GM21786 (cell line): ENCODE measurements at regions not wholly inside any gene's neighbourhood (a gene's known extent, or its start where the extent isn't known, plus 50 kb on each side); places are given as distances from the start of the nearest gene placed in this dataset.
A peak's percentile ranks its signal among the peaks of the same experiment; 100 is the strongest.

ENCODE experiments used
- ATAC-seq: cut with Tn5 transposase; IDR thresholded peaks from one replicate; pipeline ENCODE4 v1.9.1; 2021; ENCODE audit not compliant: unreplicated experiment

GRCh38 chr11:127895776-127896175 lies 691.6 kb downstream of the ETS1 start:
- ATAC-seq: no peak

GRCh38 chr11:127894316-127894715 lies 693.0 kb downstream of the ETS1 start:
- no peak for ATAC-seq

DNA sequence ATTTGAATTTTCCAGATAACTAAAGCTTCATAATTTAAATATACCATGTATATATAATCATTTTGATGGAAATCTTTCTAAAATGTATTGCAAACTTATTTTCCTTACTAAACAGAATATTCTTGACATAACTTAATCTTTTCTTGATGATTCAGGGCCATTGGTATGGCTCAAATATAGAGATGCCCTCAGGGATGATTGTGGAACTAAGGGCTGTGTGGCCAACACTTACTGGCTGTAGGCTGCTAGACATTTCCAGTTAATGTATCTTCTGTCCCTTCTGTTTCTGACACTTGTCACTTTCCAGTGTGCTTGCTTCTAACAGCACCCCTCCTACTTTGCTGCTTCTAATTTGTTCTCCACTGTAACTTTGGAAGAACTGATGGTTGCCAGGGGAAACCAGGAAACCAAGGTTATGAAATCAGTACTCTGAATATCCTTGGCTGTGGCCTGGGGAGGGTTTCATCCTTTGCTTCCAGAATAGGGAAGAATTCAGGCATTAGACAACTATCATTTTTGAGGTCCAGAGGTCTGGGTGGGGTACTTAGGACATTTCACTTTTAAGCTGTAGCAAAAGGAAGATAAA lies 697.2 kb downstream of the ETS1 start:
- no peak for ATAC-seq

DNA sequence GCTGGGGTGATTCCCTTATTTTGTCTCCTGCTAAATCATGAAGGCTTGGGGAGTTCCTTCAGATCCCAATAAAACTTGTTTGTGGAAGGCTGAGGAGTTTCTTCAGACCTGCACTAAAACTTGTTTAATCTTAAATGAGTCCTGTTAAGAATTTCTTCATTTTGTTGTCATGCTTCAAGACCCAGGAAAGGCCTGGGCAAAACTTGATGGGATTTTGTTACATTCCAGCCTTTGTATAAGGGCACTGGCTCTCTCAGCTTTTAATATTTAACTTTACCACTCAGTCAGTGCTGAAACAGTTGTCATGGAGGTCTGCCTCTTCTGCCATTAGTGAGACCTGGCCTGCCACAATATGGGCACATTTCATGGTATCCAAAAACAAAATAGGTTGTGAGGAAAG lies 699.0 kb downstream of the ETS1 start:
- no peak for ATAC-seq

GRCh38 chr11:127875131-127875530 lies 712.2 kb downstream of the ETS1 start:
- ATAC-seq: no peak

DNA sequence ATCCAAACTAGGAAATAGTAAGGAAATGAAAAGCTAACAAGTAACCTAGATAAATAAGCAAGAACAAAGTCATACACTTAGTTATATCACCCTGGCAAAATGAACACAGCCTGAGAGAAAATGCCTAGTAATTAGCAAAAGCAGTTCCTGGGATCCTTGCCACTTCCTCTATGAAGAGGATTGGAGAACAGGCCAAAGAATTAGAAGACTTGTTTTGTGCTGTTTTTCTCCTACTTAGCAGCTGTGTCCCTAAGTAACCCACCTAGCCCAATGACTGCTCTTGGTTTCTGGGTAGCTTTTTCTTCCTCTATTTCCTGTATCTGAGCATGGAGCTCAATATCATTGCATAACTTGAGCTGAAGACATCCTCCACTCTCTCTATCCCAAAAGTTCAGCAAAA lies 713.9 kb downstream of the ETS1 start:
- no peak for ATAC-seq

DNA sequence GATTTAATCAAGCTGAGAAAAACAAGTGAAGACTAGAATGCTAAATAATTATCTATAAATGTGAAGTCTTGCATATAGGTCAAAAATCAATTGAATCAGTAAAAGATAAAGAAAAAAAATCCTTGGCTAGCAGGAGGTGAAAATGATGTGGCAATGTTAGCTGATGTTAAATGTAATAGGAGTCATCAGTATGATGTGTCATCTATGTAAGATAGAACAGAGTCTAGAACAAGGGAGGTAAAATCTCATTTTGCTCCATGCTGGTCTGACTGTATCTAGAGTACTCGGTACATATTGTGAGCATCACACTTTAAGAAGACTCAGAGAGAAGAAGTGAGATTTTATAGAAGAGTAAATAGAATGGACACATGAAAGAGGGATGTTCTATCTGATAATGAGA lies 721.2 kb downstream of the ETS1 start:
- ATAC-seq: no peak

DNA sequence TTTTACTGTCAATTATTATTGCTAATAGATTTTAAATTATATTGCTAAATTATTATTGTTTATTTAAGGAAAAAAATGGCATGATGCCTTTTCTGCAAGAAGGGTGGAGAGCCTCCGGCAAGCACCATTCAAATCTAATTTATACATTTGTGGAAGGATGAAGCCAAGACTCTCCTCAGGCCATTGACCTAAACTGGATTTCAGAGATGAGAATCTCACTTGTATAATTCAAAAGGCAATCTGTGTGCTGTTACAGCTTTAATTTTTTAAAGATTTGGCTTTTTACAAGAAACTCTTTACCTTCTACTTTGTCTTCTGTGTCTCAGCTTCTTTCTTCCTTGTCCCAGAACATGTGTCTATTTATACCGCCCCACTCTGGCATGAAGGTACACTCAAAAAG lies 722.5 kb downstream of the ETS1 start:
- no peak for ATAC-seq

- ATAC-seq: no peak
Observed at GRCh38 chr11:127862406-127862805, 725.0 kb downstream of the ETS1 start.

DNA sequence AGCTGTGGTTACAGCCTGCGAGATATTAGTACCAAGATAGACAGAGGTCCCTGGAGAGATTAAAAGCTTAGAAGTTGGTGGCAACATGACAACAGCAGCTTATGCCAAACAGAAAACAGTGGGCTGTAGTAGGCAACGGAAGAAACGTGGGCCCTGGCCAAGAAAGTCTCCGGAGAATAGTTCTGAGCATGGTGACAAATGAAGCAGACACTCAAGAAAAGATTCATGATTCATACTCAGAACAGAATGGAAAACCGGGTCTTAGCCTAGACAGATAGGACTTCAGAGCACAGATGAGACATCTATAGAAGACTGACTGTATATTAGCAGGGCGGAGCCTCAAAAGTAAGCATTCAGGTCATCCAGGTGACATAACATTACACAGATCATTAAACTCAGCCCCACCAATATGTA lies 727.4 kb downstream of the ETS1 start:
- ATAC-seq: no peak

GRCh38 chr11:127844876-127845275 lies 742.5 kb downstream of the ETS1 start:
- ATAC-seq: no peak

DNA sequence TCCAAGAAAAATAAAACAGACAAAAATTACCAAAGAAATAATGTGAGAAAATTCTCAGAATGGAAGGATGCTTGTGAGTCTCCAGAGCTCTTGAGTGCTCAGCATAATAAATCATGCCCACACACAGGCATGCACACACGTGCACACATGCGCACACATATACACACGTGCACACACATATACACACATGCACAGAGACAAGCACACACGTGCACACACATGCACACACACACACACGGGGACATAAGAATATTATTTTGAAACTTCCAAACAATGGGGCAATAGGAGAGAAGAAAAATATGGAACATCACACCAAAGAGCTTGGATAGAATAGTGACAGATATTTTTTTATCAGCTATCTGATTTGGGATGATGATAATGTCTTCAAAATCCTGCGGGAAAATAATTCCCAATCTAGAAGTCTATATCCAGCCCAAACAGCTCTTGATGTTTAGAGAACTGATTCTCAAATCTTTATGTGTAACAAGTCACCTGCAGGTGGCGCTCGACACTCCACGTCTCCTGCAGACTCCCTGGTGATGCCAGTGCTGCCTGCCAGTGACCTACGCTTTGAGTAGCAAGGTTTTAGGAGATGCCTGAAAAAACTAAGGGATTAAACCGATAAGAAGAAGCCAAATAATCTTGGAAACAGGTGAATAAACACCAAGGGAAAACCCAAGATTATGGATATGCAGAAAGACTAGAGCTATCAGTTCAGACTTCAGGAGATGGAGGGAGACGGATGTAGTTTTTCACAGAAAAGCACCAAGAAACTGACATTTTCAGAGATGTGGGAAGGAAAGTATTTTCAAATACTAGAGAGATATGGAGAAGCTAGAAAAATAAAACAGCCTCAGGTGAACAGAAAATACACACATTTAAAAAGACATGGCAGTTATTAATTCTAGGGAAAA lies 743.6 kb downstream of the ETS1 start:
- ATAC-seq: peak; percentile 90

DNA sequence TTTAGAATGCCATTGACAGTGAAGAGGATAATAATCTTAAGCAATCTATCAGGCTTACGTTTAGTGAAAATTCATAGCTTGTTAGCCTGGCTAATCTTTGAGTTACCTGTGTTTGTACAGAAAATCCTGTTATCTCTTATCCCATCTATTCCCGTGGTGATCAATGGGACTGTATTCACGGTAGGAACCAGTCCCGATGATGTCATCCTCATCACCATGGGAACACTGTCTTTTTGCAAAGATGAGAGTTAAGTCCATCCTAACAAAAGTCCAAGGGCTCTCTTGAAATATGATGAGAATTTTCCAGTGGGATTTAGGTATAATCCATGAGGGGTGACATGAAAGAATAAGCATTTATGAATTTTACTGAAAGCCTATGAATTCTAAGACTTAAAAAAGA lies 762.2 kb downstream of the ETS1 start:
- ATAC-seq: no peak

DNA sequence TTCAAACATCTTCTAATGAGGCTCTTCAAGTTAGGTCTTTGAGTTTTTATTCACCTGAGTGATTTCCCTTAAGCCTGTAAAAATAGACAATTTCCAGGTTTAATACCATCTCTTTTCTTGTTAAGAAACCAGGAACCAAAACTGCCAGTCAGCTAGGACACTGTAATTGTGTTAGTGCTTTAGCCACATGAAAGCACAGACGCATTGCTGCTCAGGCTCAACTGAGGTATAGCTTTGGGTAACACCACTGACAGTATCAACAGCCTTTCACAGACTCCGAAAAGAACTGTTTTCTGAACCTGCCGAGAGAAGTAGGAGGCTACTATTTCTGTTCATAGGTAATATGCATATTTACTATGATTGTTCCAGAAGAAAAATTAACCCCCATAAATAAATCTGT lies 768.7 kb downstream of the ETS1 start:
- ATAC-seq: no peak

GRCh38 chr11:127816962-127817361 lies 770.4 kb downstream of the ETS1 start:
- no peak for ATAC-seq

- ATAC-seq: no peak
Observed at GRCh38 chr11:127815331-127815730, 772.0 kb downstream of the ETS1 start.

- no peak for ATAC-seq
Observed at GRCh38 chr11:127806501-127806900, 780.9 kb downstream of the ETS1 start.

GRCh38 chr11:127805771-127806170 lies 781.6 kb downstream of the ETS1 start:
- no peak for ATAC-seq

DNA sequence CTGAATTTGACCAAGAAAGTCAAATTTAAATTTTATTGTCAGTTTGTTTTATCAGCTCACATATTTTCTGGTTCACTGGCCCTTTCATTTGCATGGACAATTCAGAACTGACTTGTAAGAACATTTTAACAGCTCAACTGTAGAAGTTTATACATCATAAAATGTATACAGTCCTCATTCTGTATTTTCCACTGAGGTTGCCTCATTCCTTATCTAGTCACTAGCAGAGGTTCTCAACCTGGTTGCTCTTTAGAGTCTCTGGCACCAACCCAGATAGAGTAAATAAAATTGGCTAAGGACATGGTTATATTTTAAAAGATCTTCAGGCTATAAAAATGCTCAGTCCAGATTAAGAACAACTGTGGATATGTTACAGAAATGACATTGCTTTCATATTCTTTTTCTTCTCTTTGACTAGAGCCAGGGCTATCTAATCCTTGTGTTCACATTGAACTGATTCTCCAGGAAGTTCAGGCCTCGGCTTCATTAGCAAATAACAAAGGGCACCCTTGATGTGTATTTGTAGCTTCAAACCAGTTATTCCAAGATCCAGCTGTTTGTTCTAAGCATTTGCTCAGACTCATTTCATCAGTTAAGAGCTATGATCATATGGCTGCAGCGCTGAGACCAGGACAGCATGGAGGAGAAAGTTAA lies 782.5 kb downstream of the ETS1 start:
- ATAC-seq: no peak

GRCh38 chr11:127803755-127804154 lies 783.6 kb downstream of the ETS1 start:
- no peak for ATAC-seq

GRCh38 chr11:127800989-127801688 lies 786.2 kb downstream of the ETS1 start:
- ATAC-seq: no peak
